ENCODE measurements at regions not wholly inside any gene's neighbourhood (a gene's known extent, or its start where the extent isn't known, plus 50 kb on each side); places are given as distances from the start of the nearest gene placed in this dataset.

DNA sequence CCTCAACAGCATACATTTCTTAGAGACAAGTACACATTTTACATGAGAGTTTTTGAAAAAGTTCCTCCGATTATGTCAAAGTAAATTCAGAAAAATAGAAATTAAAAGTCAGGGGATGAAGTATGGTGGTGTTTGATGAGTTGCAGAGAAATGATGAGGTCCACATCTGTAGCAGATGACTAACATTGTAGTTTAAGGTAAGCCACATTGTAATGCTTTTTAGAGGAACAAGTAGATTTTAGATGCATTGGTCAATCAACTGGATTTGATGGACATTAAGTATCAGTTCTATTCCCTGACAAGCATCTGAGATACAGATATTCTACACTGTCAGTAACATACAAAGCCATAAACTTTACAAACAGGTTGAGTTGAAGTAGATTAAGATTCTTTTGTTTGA is 402.4 kb upstream of the RORB start:
- ChIA-PET CTCF (ENCODE audit: unreplicated experiment) (no interaction called here), POLR2A (no interaction called here)
- H3K9me2 ChIP-seq (ENCODE audit: insufficient read depth, low read length): no peaks in the 10 kb centered on the region
- no peak overlapping the region for H3K4me2 ChIP-seq (ENCODE audit: low read length)
- DNase-seq (ENCODE audit: low spot score): no peak
- no peak overlapping the region for H3K4me3 ChIP-seq (ENCODE audit: low read depth, low read length, poor library complexity, severe bottlenecking)
- no peaks in the 10 kb centered on the region for H3K79me2 ChIP-seq (ENCODE audit: insufficient read depth, low read depth, low read length)
- no peaks in the 10 kb centered on the region for H3K36me3 ChIP-seq (ENCODE audit: insufficient read depth, low read length)
- BruUV-seq (replicated peaks): no TSS peak
- no peak overlapping the region for H3K27ac ChIP-seq (ENCODE audit: low read depth, low read length, poor library complexity, severe bottlenecking)
- no peaks in the 10 kb centered on the region for H3K9me3 ChIP-seq (ENCODE audit: low read length)
- H3K4me1 ChIP-seq (ENCODE audit: insufficient read depth, low read length, poor library complexity, severe bottlenecking): no peaks in the 10 kb centered on the region
- no peak overlapping the region for H2AFZ ChIP-seq (ENCODE audit: low read length)
- TF ChIP-seq CTCF (conservative IDR thresholded peaks at IDR 0.05; ENCODE audit: low read length): no peak
- TF ChIP-seq EZH2phosphoT487 (IDR thresholded peaks at IDR 0.05; ENCODE audit: borderline replicate concordance, low read depth, low read length): no peak
- H4K20me1 ChIP-seq (ENCODE audit: insufficient read depth, low read length): no peaks in the 10 kb centered on the region
- intact Hi-C loops (cut with micrococcal nuclease; ENCODE audit: unreplicated experiment): no loop called here

- no peaks in the 10 kb centered on the region for H3K9me2 ChIP-seq (ENCODE audit: insufficient read depth, low read length)
- no peak for DNase-seq (ENCODE audit: low spot score)
- H3K79me2 ChIP-seq (ENCODE audit: insufficient read depth, low read depth, low read length): no peaks in the 10 kb centered on the region
- no peaks in the 10 kb centered on the region for H3K36me3 ChIP-seq (ENCODE audit: insufficient read depth, low read length)
- CTCF ChIA-PET (ENCODE audit: unreplicated experiment): no interaction called here
- H3K4me1 ChIP-seq (ENCODE audit: insufficient read depth, low read length, poor library complexity, severe bottlenecking): no peaks in the 10 kb centered on the region
- POLR2A ChIA-PET: no interaction called here
- no peak for TF ChIP-seq CTCF (conservative IDR thresholded peaks at IDR 0.05; ENCODE audit: low read length)
- TF ChIP-seq EZH2phosphoT487 (IDR thresholded peaks at IDR 0.05; ENCODE audit: borderline replicate concordance, low read depth, low read length): no peak
- no peaks in the 10 kb centered on the region for H3K9me3 ChIP-seq (ENCODE audit: low read length)
- no peak overlapping the region for H2AFZ ChIP-seq (ENCODE audit: low read length)
- no peaks in the 10 kb centered on the region for H4K20me1 ChIP-seq (ENCODE audit: insufficient read depth, low read length)
- intact Hi-C loops (cut with micrococcal nuclease; ENCODE audit: unreplicated experiment): no loop called here
- H3K27ac ChIP-seq (ENCODE audit: low read depth, low read length, poor library complexity, severe bottlenecking): no peak overlapping the region
- H3K4me2 ChIP-seq (ENCODE audit: low read length): no peak overlapping the region
- no TSS peak for BruUV-seq (replicated peaks)
- H3K4me3 ChIP-seq (ENCODE audit: low read depth, low read length, poor library complexity, severe bottlenecking): no peak overlapping the region
These were observed 401.2 kb upstream of the RORB start for GRCh38 chr9:74095925-74096324.

GRCh38 chr9:74096420-74096819 is 400.7 kb upstream of the RORB start:
- H3K4me2 ChIP-seq (ENCODE audit: low read length): no peak overlapping the region
- no peak overlapping the region for H3K4me3 ChIP-seq (ENCODE audit: low read depth, low read length, poor library complexity, severe bottlenecking)
- no peaks in the 10 kb centered on the region for H4K20me1 ChIP-seq (ENCODE audit: insufficient read depth, low read length)
- TF ChIP-seq CTCF (conservative IDR thresholded peaks at IDR 0.05; ENCODE audit: low read length) (no peak), EZH2phosphoT487 (IDR thresholded peaks at IDR 0.05; ENCODE audit: borderline replicate concordance, low read depth, low read length) (no peak)
- no peak for DNase-seq (ENCODE audit: low spot score)
- H3K9me3 ChIP-seq (ENCODE audit: low read length): no peaks in the 10 kb centered on the region
- H3K27ac ChIP-seq (ENCODE audit: low read depth, low read length, poor library complexity, severe bottlenecking): no peak overlapping the region
- H2AFZ ChIP-seq (ENCODE audit: low read length): no peak overlapping the region
- H3K4me1 ChIP-seq (ENCODE audit: insufficient read depth, low read length, poor library complexity, severe bottlenecking): no peaks in the 10 kb centered on the region
- BruUV-seq (replicated peaks): no TSS peak
- POLR2A ChIA-PET: interaction anchor here (0.5 kb wide), 1 partner anchor 1748 kb away, joined by 3 read pairs; no protein-coding TSS in a partner anchor
- H3K9me2 ChIP-seq (ENCODE audit: insufficient read depth, low read length): no peaks in the 10 kb centered on the region
- no peaks in the 10 kb centered on the region for H3K79me2 ChIP-seq (ENCODE audit: insufficient read depth, low read depth, low read length)
- no peaks in the 10 kb centered on the region for H3K36me3 ChIP-seq (ENCODE audit: insufficient read depth, low read length)
- intact Hi-C loops (cut with micrococcal nuclease; ENCODE audit: unreplicated experiment): no loop called here
- CTCF ChIA-PET (ENCODE audit: unreplicated experiment): no interaction called here

All from OCI-LY7 (cell line).